Fibroblast of peridontal ligament (primary cell): ENCODE measurements at regions not wholly inside any gene's neighbourhood (a gene's known extent, or its start where the extent isn't known, plus 50 kb on each side); places are given as distances from the start of the nearest gene placed in this dataset.

Source experiments
- DNase-seq: peaks from one replicate; pipeline ENCODE4 v3.0.0-alpha.2; 2010; ENCODE audit errors: extremely low read depth

DNA sequence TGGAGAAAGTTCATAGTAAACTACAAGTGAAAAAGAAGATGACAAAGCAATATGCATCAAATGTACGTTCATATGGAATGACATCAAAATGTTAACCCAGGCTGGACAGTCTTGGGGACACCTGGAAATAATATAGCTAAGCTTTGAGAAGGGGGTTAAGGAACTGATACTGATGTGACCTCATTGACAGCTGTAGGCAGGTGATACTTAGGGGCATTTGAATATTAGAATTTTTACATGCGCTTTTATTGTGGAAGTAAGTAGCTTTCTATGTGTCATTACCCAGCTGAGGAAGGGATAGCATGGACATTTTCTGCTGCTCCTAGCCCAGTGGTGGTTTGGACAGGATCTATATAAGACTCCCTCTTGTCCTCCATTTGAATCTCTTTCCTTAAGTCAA lies 299.7 kb downstream of the CWC27 start:
- DNase-seq: no peak

DNA sequence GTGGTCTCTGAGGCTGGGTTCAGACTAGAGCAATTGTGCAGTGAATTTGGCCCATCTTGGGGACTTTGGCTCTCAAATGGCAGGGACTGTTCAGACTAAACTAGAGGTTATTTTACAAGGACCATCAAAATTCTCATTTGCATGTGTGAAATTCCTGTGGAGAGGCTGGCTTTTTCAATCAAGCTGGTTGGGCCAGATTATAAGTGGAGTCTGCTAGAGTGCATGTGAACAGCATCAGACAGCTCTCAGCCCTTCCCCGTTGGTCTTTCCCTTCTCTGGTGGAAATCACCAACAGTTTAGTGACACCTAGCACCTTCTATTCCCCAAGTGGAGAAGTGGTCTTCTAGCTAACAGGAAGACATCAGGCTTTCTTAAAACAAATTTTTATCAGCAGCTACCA lies 301.3 kb downstream of the CWC27 start:
- no peak for DNase-seq

DNA sequence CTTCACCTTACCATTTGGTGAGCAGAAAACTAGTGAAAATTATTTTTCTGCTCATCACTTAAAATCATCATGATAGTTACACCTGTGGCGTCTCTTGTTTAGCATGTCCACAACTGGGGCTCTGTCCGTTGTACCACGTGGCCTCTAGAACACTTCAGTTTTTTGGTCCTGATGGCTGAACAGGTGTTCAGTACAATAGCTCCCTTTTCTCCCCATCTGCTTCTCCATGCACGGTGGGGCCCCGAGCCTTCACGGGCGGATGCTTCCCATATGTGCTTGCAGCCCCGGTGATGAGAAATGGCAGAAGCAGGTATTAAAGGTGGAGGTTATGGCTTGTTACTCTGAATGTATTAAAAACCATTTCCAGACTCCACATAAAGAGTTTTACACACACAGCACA lies 304.1 kb downstream of the CWC27 start:
- no peak for DNase-seq

DNA sequence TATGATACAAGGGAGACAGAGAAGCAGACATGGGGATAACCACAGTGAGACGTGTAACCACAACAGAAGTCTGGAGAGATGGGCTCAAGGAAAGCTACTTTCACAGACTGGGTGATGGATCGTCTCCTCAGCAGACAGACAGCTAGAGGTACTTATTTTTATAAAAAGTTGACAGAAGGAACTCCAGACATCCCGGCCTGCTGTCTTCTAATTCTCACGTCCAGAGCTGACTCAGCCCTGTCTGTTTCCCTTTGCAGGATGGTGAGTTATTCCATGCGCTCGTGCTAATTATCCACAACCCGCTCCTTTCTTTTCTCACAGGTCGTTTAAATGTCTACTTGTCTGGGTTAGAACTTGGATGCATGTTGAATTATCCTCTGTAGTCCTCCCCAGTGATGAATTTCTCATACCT lies 304.5 kb downstream of the CWC27 start:
- DNase-seq: no peak

DNA sequence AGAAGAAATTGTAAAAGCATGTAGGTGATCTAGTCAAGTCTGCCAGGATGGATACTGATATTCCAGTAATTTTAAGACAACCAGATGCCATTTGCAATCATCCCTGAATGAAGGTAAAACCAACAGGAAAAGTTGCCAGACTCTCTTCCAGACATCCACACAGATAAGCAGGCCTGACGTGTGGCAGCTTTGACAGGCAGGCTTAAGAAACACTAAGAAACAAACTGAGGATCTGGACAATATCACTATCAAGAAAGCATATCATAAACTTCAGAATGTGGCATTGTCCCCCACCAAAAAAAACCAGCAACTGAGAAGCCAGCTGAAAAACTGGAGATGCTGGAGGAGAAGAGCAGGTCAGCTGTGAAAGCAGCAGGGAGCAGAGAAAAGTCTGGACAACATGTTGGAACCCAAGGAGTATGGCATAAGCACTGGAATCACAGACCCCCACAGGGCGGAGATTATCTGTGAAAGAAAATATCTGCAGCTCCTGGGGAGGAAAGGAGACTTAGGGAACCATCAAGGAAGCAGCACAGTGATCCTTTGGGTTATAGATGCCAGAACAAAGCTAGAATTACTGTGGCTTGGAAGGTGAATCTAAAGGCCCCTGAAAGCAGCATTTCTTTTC lies 307.0 kb downstream of the CWC27 start:
- DNase-seq: no peak

DNA sequence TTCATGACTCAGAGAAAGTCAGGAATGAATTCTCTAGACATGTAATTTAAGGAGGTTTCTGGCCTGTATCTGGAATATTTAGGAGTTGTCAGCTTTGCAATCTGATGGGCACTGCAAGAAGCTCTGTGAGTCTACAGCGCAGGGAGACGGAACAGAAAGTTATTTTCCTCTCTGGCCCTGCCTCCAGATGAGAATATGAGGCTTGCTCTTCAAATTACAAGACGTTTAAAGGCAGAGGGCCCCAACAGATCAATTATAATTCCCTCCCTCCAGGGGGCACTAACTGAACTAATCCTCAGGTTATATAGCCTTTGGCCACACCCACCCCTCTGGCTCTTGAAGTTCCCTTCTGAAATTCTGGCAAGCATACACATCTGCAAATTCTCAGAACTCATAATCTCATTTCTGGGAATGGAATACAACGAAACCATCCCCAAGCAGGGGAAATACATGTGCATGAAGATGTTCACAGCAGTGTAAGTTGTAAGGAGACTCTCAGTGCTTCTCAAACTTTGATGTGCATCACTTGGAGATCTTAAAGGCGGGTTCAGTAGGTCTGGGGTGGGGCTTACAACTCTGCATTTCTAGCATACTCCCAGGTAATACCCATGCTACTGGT lies 307.6 kb downstream of the CWC27 start:
- peak; percentile 73 for DNase-seq

DNA sequence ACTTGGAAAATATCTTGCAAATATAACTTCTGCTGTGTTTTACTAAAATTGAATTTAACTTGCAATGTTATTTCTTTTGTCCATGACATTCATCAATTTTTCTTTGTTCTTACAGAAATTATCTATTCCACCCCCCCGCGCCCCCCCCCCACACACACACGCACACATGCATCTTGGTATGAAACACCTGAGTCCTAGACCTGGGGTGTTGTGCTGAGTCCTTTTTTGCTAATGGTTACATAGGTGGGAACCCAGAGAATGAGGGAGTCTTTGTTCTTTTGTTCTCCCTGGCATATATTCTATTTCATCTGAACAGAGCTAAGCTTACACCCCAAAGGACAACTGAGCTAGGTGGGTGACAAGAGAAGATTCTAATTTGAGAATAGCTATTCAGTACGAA lies 308.9 kb downstream of the CWC27 start:
- DNase-seq: no peak

DNA sequence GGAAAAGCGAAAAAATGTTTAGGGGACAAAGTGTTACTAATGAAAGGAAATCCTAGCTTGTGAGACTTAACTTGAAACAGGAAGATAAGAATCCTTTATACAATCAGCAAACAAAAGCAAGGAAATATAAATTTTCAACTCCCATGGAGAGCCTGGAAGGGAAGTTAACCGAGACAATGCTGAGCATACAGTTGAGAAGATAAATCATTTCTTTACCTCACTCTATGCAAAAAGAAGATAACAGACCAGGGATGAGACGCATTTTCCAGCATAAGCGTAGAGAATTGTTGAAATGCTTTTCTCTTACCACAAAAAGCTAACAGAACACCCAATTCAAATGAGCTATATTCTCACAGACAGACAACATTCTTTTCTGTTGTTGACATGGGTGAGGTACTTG lies 309.6 kb downstream of the CWC27 start:
- DNase-seq: no peak

DNA sequence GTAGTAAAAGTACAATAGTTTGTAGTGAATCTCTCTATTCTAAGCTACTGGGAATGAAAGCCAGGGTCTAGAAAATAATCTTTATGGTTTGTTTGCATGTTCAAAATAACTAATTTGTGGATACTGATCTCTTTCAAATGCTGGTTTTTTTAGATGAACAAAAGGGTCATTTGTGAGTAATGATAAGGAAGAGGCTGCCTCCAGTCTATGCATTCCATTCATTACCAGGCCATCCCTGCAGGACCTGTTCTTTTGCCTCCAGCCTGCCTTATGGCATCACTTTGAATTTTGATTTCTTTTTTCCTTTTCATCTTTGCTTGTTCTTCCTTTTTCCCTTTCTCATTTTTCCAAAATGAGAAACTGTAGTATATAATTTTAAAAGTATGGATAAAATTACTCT lies 312.3 kb downstream of the CWC27 start:
- no peak for DNase-seq

DNA sequence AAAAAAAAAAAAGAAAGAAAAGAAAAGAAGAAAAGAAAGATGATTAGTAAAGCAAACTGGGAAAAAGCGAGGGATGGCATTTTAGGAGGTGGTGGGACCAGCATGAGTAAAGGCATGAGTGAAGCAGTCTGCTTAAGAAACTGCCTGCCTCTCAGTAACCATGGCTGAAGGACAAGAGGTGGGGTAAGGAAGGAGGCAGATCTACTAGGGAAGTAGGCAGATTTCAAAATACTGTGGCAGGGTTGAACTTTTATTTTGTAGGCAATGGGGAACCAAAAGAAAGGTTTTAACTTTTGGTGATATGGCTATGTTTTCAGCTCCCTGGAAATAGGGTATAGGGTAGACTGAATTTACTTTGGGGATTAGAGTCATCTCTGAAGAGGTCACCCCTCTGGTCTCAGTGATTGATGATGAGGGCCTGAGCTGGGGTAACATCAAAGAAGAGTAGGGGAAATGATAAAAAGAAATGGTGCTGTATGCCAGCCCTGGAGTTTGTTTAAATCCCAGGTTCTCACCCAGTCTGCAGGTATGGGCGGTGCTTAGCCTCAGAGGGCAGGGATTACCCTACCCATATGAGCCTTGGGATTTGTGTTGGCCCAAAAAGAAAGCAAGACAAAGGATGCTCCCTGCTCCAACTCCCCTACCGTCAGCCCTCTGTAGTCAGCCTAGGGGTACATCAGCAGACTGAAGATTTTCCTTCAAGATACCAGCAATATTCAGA lies 316.2 kb downstream of the CWC27 start:
- no peak for DNase-seq

DNA sequence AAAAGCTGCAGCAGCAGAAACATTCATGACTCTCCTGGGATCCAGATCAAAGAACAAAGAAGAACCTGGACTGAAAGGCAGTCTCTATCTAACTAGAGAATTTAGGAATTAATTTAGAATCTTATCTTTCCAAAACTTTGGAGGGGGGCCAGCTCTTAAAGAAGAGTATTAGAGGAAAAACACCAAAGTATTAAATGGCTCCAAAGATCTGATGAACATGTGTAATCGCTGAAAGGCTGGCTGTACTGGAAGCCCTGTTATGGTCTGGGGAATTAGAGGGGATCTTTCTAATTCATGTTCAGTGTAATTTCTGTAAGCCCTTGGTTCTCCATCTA lies 316.8 kb downstream of the CWC27 start:
- no peak for DNase-seq

DNA sequence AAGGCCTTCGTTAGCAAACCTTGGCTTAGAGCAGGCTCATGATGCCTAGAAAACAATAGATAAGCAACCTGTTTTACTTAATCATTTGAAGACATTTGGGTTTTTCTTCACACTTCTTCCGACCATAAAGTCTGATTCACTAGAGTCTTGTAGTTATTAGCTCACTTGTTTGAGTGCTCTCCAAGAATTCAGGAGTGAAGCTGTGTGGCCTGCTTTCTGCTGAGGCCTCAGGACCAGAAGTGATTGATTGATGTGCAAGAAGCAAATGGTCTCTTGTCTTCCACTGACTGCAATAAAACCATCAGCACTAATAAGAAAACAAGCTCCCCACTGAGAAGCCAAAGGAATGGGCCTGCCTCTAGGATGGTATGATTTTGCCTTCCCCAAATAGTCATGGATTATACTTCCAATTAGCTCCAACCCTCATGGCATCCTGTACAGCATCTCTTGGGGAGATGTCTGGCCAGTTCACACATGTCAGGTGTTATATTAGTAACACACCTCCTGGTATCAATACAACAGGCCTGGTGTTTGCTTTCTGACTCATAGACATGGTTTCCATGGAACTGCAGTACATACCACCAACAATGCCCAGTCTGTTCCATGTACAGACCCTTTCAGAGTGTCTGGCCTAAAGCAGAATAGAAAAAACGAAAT lies 317.6 kb downstream of the CWC27 start:
- DNase-seq: no peak

DNA sequence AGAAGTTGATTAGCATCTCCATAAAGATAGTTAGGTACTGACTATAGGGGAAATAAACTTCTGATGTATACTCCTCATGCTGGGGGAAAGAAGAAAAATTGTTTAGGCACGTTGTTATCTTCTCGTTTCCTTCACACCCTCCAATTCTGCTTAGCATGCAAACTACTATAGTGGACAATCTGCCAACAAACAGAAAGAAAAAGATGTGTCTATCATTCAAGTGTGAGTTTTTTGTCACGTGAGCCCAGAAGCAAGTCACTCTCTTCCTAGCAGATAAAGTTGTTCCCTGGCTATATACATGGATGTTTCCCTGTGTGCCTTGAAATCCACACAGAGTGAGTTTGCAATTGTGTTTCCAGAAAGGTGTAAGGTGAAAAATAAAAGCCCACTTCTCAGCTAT lies 318.4 kb downstream of the CWC27 start:
- no peak for DNase-seq

DNA sequence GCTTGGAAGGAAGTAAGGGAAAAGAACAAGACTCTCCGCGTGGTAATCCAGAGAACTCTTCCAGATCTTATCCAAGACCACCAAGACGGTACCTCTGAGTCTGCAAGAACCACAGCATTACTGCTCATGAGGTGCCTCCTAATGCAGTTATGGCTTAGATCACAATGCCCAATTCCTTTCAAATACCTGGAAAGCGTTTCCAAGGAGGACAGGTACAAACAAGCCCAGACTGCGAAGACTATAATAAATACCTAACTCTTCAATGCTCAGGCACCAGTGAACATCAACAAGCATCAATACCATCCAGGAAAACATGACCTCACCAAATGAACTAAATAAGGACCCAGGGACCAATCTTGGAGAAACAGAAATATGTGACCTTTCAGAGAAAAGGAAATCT lies 325.5 kb downstream of the CWC27 start:
- DNase-seq: no peak

DNA sequence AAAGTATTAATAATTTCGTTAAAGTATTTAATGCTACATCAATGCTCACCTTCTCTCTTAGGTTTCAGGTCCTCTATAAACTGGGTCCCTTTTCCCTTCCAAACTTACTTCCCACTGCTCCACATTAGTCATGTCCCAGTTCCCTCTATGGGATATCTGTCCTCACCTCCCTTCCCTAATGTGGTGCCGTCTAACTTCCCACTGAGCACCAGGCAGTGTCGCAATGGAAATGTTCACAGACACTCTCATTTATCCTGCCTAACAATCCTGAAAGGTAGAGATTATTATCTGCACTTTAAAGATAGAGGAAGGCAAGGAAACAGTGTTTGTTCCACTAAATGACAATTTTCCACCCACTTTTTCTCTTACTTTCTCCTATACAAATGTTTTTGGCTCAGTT lies 329.7 kb downstream of the CWC27 start:
- no peak for DNase-seq
